HG02588 (cell line): ENCODE measurements at regions not wholly inside any gene's neighbourhood (a gene's known extent, or its start where the extent isn't known, plus 50 kb on each side); places are given as distances from the start of the nearest gene placed in this dataset.

Experiments used
- ATAC-seq: cut with Tn5 transposase; IDR thresholded peaks from one replicate; pipeline ENCODE4 v1.9.1; 2021; ENCODE audit warnings: mild to moderate bottlenecking, moderate library complexity; ENCODE audit not compliant: unreplicated experiment

DNA sequence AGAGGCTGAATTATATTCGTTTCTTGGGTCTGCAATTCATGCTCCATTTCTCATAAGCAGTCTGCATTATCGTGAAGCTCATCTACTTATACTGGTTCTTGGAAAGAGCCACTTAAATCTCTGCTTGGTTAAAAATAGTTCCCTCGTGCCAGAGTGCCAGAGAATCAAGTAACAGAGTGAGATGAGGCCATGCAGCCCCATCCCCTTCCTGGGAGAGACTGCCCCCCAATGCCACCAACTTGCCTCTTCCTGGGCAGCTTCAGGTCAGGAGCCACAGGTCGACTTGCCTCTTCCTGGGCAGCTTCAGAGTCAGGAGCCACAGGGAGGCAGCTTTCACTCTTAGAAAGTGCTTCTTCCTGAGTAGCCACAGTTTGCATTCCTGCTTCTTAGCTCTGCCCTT is 223.9 kb upstream of the ZBED5 start:
- no peak for ATAC-seq

DNA sequence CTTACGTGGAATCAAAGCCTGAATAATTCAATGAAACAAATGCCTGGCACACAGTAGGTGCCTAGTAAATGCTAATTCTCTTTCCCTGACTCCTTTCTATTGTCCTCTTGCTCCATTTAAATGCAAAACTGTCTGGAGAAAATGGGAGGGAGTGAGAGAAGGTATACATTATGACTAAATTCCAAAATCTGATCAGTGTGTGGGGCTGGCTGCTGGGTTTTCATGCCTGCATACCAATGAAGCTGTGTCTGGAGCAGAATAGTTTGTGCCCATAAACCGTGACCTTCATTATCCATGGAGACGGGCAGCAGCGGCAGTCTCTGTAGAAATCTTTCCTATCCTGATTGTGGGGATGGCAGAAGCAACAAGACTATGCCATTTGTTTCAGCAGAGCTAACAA is 223.4 kb upstream of the ZBED5 start:
- ATAC-seq: no peak

DNA sequence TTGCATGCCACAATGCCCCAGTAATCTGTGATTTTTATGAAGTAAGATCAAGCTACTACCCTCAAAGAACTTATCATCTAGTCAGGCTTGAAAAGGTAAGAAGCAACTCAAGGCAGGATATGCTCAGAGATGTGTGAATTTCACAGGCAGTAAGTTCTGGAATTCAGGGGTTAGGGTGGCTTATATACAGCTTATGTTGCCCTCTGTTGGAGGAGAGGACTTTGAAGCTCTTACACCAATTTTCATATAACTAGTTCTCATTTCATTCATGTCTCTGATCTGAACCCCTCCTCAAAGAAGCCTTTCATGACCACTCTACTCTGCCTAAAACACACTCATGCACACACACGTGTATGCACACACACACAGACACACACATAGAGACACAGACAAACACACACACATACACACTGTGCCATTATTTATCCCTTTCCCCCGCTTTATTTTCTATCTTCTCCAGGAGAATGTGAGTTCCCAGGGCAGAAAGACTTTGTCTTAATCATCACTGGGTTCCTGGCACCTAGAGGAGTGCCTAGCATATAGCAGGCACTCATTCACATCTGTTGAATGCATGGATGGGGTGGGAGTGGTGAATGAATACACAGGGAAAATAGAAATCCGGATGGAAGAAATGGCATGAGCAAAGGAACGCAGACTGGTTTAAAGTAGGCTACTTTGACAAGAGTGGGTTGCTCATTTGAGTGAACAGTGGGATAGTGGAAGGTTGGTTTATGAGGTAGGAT is 220.7 kb upstream of the ZBED5 start:
- ATAC-seq: no peak

DNA sequence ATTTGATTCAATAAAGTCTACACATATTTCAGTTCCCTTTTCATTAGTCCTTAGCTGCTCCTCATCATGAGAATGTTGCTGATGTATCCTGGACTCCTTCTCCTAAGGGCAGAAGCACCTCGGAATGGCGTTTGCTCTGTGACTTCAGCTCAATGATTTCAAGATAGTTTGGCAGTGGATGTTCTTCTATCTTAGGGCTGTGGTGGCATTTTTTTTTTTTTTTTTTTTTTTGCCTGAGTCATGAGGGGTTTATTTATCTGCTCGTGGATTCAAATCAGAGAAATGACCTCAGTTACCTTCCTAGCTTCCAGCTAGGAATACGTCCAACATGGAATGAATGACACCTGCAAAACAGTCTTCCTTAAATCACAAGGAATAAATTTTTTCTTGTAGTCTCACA is 220.0 kb upstream of the ZBED5 start:
- no peak for ATAC-seq

DNA sequence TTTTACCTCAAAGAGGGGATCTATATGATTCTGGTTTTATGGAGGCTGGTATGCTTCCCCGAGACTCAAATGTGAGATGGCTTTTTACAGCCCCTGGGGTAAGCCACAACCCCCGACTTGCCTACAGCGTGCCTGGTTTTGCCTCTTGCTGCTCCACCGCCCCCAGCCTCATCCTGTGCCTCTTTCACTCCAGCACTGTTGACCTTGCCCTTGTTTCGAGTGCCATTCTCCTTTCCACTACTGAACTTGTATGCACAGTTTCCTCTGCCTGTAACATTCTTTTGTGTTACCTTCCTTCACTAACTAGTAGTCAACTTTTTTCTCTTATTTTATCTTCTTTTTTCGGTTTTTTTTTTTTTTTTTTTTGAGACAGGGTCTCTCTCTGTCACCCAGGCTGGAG is 219.0 kb upstream of the ZBED5 start:
- no peak for ATAC-seq

- no peak for ATAC-seq
Observed at GRCh38 chr11:11076276-11076675, 218.4 kb upstream of the ZBED5 start.

- no peak for ATAC-seq
Observed at GRCh38 chr11:11075515-11076171, 217.8 kb upstream of the ZBED5 start.

DNA sequence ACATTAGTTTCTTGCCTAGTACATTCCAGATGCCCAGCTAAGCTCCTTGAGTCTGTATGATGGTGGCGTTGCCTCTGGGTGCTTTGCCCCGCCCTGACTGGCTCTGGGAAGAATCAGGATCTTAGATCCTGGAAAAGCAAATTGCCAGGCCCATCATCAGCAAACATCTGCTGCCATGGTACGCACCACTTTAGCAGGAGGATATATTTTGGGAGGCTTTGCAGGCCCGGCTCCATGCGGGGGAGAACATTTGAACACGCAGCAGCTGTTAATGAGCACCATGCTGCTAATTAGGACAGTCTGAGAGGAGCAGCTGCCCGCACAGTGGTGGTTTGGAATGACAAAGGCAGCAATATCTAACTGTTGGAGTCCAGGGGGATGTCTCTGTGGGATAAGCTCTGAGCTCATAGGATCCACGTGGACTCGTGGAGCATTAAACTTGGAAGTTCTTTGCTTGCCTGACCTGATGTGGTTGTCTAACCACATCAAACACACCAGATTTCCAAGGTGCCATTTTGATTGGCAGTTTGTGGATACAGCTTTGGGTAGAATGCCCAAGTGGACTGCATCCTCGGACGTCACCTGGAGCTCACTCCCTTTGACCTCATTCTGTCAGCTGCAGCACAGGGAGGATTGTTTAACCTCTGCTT is 217.0 kb upstream of the ZBED5 start:
- no peak for ATAC-seq

GRCh38 chr11:11073996-11074395 is 216.1 kb upstream of the ZBED5 start:
- ATAC-seq: no peak

DNA sequence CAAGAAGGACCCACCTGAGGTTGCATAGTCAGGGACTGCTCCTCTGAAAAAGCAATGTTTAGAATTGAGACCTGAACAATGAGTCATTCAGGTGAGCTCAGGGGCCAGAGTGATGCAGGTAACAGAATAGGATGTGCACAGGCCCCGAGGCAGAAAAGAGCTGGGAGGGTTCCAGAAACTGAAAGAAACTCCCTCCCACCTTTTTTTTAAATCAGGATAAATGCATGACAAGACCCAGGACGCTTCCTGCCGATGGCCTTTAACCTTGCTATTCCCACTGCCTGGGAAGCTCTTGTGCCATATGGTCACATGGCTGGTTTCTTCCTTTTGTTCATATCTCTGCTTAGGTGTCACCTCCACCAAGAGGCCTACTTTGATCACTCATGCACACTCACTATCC is 214.2 kb upstream of the ZBED5 start:
- ATAC-seq: no peak

DNA sequence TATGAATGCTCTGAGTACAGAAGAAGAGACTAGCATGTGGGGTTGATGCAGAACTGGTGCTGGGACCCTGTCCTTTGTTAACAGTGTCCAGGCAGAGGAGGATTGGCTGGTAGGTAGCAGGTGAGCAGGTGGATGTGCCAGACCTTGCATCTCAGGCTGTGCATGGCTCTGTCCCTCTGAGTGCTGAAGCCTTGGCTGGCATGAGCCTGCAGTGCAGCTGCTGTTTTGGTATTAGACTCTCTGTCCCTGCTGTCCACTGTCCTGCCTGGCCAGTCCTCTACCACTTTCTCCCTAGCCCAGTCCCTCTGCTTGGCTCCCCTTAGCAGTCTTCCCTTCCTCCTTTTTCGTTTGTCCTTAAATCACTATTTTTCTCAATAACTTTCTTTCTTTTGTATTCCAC is 213.6 kb upstream of the ZBED5 start:
- ATAC-seq: no peak

- ATAC-seq: no peak
Observed at GRCh38 chr11:11070976-11071375, 213.1 kb upstream of the ZBED5 start.

GRCh38 chr11:11069841-11070835 is 212.3 kb upstream of the ZBED5 start:
- ATAC-seq: no peak

GRCh38 chr11:11068113-11068512 is 210.3 kb upstream of the ZBED5 start:
- no peak for ATAC-seq

GRCh38 chr11:11065396-11065795 is 207.5 kb upstream of the ZBED5 start:
- ATAC-seq: no peak

GRCh38 chr11:11057472-11057854 is 199.6 kb upstream of the ZBED5 start:
- no peak for ATAC-seq

DNA sequence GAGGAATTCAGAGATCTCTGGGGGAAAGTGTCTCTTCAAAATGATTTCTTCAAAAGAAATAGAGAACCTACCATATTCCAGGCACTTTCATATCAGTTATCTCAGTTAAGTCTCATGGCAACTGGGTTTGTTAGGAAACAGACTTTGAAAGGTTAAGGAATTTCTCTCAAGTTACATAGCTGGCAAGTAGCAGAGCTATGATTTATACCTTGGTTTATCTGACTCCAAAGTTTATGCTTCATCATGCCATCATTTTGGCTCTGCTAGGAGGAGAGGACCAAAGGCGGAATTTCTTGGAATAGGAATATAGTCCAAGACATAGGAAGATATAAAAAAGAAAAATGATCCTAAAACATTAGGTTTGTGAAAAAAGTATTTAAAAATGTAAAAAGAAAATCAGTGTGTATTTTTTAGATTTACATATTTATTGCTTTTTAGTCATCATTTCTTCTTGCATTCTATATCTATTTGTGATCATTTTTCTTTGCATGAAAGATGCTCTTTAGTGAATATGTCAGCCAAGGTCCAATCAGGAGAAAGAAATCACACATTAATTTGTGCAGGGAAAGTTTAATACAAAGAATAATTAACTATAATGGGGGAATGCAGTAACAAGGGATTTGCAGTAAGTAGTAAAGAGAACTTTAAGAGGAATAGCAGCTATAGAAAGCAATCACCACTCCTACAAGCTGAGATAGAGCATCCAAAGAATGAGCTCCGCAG is 199.1 kb upstream of the ZBED5 start:
- ATAC-seq: no peak

DNA sequence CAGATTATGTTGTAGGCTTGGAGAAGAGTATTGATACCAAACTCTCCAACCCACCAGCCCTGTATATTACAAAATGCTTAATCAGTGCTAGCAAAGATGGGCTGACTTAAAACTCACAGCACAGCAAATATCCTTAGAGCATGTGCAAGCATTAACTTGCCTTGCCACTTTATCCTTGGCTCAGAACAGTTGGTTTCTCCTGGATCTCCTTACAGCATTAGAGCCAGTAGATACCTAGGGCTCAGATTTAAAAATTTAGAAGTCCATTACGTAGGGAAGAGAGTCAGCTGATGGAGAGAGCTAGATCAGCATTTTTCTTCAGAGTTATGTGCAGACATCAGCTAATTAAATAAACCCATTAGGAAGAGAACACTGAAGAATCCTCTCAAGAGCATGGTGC is 198.5 kb upstream of the ZBED5 start:
- ATAC-seq: no peak

DNA sequence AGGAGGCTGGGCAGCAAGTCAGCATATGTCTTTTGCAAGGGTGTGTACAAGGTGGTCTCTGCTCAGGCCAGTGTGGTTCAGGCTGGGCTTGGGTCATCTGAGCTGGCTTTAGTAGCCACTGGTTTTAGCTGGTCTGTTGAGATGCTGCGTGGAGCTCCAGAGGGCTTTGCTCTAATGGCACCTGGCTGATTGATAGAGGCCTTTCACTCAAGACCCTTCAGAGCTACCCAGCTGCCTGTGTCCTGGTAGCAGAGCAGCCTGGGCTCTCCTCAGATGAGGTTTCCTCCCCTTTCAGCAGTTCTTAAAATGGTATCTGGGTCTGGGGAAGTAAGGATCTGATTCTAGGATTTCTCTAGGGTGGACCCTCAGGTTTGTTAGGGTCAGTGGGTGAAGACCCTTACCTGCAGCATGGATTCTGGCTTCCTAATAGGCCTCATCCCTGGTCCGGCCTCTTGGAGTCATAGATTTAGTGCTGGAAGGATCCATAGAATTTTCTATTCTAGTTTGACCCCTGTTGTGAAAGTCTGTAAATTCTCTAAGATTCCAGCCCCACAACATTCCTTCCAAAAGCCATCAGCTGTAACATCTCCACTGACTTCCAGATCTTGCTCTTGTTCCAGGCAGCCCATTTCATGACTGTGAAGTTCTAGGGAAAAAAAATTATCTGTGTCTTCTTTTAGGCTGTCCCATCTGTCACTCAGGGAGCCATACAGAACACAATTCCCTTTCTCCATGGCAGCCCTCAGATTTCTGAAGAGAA is 190.2 kb upstream of the ZBED5 start:
- no peak for ATAC-seq

DNA sequence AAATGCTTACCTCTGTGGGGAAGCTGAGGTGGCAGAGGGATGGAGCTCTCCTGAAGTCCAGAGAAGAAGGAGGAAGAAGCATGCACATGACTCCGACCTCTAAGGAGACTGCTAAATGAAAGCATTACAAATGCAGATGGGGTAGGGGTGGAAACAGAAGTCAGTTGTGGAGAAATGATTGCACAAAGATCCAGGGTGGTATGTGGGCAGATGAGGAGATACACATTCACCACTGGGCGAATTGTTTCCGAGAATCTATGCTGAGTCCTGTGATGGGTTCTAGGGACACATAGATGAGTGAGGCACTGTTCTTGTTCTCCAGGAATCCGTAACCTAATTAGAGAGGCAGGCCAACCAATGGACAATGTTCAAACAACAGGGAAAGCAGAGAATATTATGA is 188.9 kb upstream of the ZBED5 start:
- no peak for ATAC-seq
